ENCODE measurements at regions not wholly inside any gene's neighbourhood (a gene's known extent, or its start where the extent isn't known, plus 50 kb on each side); places are given as distances from the start of the nearest gene placed in this dataset.

- no peak for TF ChIP-seq CTCF (IDR thresholded peaks at IDR 0.05; ENCODE audit: low read length)
- TF ChIP-seq EZH2 (IDR thresholded peaks at IDR 0.05; ENCODE audit: borderline replicate concordance, low read length) = no peak
These were observed 126.7 kb downstream of the GADD45G start for GRCh38 chr9:89731262-89732182.

Data from OCI-LY1 (cell line).